ENCODE measurements at regions not wholly inside any gene's neighbourhood (a gene's known extent, or its start where the extent isn't known, plus 50 kb on each side); places are given as distances from the start of the nearest gene placed in this dataset.
A peak's percentile ranks its signal among the peaks of the same experiment; 100 is the strongest.

DNA sequence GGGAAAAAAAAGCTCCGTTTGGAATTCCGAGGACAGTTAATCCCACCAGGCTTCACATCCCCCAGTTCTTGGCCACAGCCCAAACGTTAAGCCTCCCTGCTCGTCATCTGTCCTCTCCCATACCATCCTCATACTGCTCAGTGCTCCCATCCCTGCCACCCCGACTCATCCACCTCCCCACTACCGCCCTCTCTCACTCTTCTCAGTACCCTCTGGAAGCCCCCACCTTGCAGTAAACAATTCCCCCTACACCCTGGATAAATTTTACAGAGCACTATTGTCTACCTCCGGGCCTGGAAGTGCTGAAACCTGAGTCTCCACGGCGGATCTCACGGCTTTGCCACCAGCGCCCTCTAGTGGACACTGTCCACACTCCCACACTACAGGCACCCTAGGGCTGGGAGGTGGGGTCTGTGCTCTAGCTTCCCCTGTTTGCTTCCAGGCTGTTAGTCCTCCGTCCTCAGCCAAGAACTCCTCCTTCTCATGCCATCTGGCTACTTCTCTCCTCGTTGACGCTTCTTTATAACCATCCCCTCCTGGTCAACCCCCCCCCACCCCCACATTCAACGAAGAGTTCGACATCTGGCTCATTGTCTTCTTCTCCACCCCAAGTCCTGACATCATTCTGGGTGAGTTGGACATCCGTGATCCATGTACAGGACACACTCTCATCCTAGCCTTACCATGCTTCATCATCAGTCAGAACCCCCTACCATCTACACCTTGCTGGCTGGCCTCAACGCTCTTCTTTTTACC lies 54.5 kb downstream of the RTL9 start:
- no peaks in the 10 kb centered on the region for H3K9me3 ChIP-seq (ENCODE audit: low read length)
- H3K9ac ChIP-seq (ENCODE audit: insufficient read depth, low read depth, low read length), result no peak overlapping the region
- no TSS peak for BruUV-seq (replicated peaks)
- in situ Hi-C loops (cut with HindIII; ENCODE audit: extremely low pct_ligation_motif_present, low pct_unique_long_range_greater_than_20kb), result loop anchor here (25.0 kb wide), 1 partner anchor 501 kb away; no protein-coding TSS in a partner anchor
- peak overlapping the region in 1 of 3 experiments; percentile 16; a peak in 1 of 6 replicates for H3K4me3 ChIP-seq (replicated peaks in 1 of 3; ENCODE audit: insufficient read depth in 1 of 3, low read depth in 2 of 3, low read length in 3 of 3)
- intact Hi-C loops (cut with micrococcal nuclease; ENCODE audit: unreplicated experiment), result loop anchor here (2.0 kb wide), 2 partner anchors 252 to 434 kb away; no protein-coding TSS in a partner anchor
- no peak overlapping the region for H3K27ac ChIP-seq (ENCODE audit: extremely low read length, insufficient read depth, low read length)
- peak overlapping the region; percentile 68 for H3K4me2 ChIP-seq (ENCODE audit: low read depth, low read length)
- ChIA-PET CTCF (ENCODE audit: low intra/inter-chr PET ratio, low total read pairs) (interaction anchor here (1.5 kb wide), 1 partner anchor 253 kb away, joined by 4 read pairs; no protein-coding TSS in a partner anchor), POLR2A (interaction anchor here (0.6 kb wide), 1 partner anchor 22 kb away, joined by 3 read pairs; no protein-coding TSS in a partner anchor)
- H2AFZ ChIP-seq (ENCODE audit: low read length), result no peak overlapping the region
- WGBS (ENCODE audit: low lambda C conversion rate), result 19% methylated on average over 17 of the region's 18 CpGs
- peak; percentile 28 for DNase-seq (ENCODE audit: low spot score)
- peak; percentile 98 for ATAC-seq
- no peaks in the 10 kb centered on the region for H4K20me1 ChIP-seq (ENCODE audit: insufficient read depth, low read length)
- no peaks in the 10 kb centered on the region for H3K36me3 ChIP-seq (replicated peaks in 1 of 2; ENCODE audit: control insufficient read depth in 1 of 2, insufficient read depth in 2 of 2, low read length in 2 of 2)
- H3K79me2 ChIP-seq (ENCODE audit: insufficient read depth, low read length), result no peaks in the 10 kb centered on the region
- H3K27me3 ChIP-seq (ENCODE audit: control insufficient read depth in 1 of 2, insufficient read depth in 2 of 2, low read length in 2 of 2), result no peaks in the 10 kb centered on the region
- H3K4me1 ChIP-seq (ENCODE audit: insufficient read depth, low read length), result no peaks in the 10 kb centered on the region
- peak; percentile 93 for FAIRE-seq
- no peak for TF ChIP-seq SYNCRIP (IDR thresholded peaks at IDR 0.05; ENCODE audit: insufficient read depth, low read depth, low read length)
- TF ChIP-seq ZNF263 (CRISPR knock-in tag; IDR thresholded peaks at IDR 0.05), result peak; percentile 49; the same call in 1 of the 2 replicates
- TF ChIP-seq CC2D1A (CRISPR knock-in tag; IDR thresholded peaks at IDR 0.05), result no peak
- TF ChIP-seq, protein P1, sequence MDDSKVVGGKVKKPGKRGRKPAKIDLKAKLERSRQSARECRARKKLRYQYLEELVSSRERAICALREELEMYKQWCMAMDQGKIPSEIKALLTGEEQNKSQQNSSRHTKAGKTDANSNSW (CRISPR knock-in tag; IDR thresholded peaks at IDR 0.05; ENCODE audit: borderline replicate concordance), result no peak
- peak; percentile 43 for TF ChIP-seq XRCC5 (optimal IDR thresholded peaks at IDR 0.05; ENCODE audit: low read length)
- TF ChIP-seq, protein P2, sequence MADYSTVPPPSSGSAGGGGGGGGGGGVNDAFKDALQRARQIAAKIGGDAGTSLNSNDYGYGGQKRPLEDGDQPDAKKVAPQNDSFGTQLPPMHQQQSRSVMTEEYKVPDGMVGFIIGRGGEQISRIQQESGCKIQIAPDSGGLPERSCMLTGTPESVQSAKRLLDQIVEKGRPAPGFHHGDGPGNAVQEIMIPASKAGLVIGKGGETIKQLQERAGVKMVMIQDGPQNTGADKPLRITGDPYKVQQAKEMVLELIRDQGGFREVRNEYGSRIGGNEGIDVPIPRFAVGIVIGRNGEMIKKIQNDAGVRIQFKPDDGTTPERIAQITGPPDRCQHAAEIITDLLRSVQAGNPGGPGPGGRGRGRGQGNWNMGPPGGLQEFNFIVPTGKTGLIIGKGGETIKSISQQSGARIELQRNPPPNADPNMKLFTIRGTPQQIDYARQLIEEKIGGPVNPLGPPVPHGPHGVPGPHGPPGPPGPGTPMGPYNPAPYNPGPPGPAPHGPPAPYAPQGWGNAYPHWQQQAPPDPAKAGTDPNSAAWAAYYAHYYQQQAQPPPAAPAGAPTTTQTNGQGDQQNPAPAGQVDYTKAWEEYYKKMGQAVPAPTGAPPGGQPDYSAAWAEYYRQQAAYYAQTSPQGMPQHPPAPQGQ (CRISPR knock-in tag; IDR thresholded peaks at IDR 0.05; ENCODE audit: borderline replicate concordance), result no peak
- no peak for TF ChIP-seq SAFB2 (CRISPR knock-in tag; IDR thresholded peaks at IDR 0.05; ENCODE audit: borderline replicate concordance, low read depth)
- TF ChIP-seq, protein P3, sequence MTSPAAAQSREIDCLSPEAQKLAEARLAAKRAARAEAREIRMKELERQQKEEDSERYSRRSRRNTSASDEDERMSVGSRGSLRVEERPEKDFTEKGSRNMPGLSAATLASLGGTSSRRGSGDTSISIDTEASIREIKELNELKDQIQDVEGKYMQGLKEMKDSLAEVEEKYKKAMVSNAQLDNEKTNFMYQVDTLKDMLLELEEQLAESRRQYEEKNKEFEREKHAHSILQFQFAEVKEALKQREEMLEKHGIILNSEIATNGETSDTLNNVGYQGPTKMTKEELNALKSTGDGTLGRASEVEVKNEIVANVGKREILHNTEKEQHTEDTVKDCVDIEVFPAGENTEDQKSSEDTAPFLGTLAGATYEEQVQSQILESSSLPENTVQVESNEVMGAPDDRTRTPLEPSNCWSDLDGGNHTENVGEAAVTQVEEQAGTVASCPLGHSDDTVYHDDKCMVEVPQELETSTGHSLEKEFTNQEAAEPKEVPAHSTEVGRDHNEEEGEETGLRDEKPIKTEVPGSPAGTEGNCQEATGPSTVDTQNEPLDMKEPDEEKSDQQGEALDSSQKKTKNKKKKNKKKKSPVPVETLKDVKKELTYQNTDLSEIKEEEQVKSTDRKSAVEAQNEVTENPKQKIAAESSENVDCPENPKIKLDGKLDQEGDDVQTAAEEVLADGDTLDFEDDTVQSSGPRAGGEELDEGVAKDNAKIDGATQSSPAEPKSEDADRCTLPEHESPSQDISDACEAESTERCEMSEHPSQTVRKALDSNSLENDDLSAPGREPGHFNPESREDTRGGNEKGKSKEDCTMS (CRISPR knock-in tag; conservative IDR thresholded peaks at IDR 0.05), result no peak
- no peak for TF ChIP-seq ZNF234 (CRISPR knock-in tag; conservative IDR thresholded peaks at IDR 0.05)
- no peak for TF ChIP-seq REPIN1 (CRISPR knock-in tag; IDR thresholded peaks at IDR 0.05; ENCODE audit: borderline replicate concordance, low read depth)
- TF ChIP-seq RAD21 (CRISPR knock-in tag; IDR thresholded peaks at IDR 0.05), result 0 out of 2 replicates have a peak, but pooled peaks have one; percentile 20
- TF ChIP-seq ZNF260 (CRISPR knock-in tag; IDR thresholded peaks at IDR 0.05; ENCODE audit: borderline replicate concordance, low read depth), result no peak
- TF ChIP-seq, protein P4, sequence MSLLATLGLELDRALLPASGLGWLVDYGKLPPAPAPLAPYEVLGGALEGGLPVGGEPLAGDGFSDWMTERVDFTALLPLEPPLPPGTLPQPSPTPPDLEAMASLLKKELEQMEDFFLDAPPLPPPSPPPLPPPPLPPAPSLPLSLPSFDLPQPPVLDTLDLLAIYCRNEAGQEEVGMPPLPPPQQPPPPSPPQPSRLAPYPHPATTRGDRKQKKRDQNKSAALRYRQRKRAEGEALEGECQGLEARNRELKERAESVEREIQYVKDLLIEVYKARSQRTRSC (CRISPR knock-in tag; IDR thresholded peaks at IDR 0.05; ENCODE audit: low read depth), result no peak
- TF ChIP-seq ZNF510 (CRISPR knock-in tag; IDR thresholded peaks at IDR 0.05; ENCODE audit: low read depth), result no peak
- no peak for TF ChIP-seq U2AF2 (IDR thresholded peaks at IDR 0.05; ENCODE audit: low read depth, low read length)
- TF ChIP-seq, protein P5, sequence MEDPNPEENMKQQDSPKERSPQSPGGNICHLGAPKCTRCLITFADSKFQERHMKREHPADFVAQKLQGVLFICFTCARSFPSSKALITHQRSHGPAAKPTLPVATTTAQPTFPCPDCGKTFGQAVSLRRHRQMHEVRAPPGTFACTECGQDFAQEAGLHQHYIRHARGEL (CRISPR knock-in tag; IDR thresholded peaks at IDR 0.05), result no peak
- no peak for TF ChIP-seq TCF7 (IDR thresholded peaks at IDR 0.05; ENCODE audit: low read depth)

Data from HepG2 (cell line).